IMR-90 (cell line): ENCODE measurements at regions not wholly inside any gene's neighbourhood (a gene's known extent, or its start where the extent isn't known, plus 50 kb on each side); places are given as distances from the start of the nearest gene placed in this dataset.

ENCODE experiments used
- ATAC-seq: fragments of 200-7000 bp; cut with Tn5 transposase; 2 replicates; pipeline ENCODE4 v1.9.1; 2020; ENCODE audit warnings: low read depth, mild to moderate bottlenecking, moderate library complexity
- BruUV-seq: library from RNA; stranded (reverse); fragments of 400-500 nt; replicated peaks from 2 replicates; lab custom pipeline; 2021; lab: Mats Ljungman, UMichigan
- CTCF ChIA-PET: fragments of 300-600 bp; formaldehyde crosslinking; extraction: SDS; loops from one replicate; lab custom pipeline; 2021; ENCODE audit warnings: antibody characterized with exemption; lab: Yijun Ruan, JAX
- POLR2A ChIA-PET: fragments of 300-600 bp; sonication (Branson Sonifier 250); formaldehyde crosslinking; loops from one replicate; lab custom pipeline; 2022; ENCODE audit warnings: antibody characterized with exemption; ENCODE audit not compliant: unreplicated experiment; lab: Charles Lee
- DNase-seq: peaks from one replicate; pipeline ENCODE4 v3.0.0; 2013
- H2AFZ ChIP-seq: replicated peaks from 2 replicates; pipeline ENCODE3; 2013; ENCODE audit warnings: low read length, mild to moderate bottlenecking; ENCODE audit not compliant: poor library complexity
- H2AK5ac ChIP-seq: 2 replicates; pipeline ENCODE4 v1.6.1; 2013; ENCODE audit warnings: low read depth, low read length, inconsistent platforms
- H2AK9ac ChIP-seq: replicated peaks from 2 replicates; pipeline ENCODE3; 2013; ENCODE audit warnings: mild to moderate bottlenecking, low read depth, low read length, moderate library complexity; ENCODE audit not compliant: poor library complexity
- H2BK120ac ChIP-seq: 2 replicates; pipeline ENCODE4 v1.6.1; 2013; ENCODE audit warnings: low read depth, low read length, inconsistent platforms
- H2BK15ac ChIP-seq: 3 replicates; pipeline ENCODE4 v1.6.1; 2013; ENCODE audit warnings: low read depth, low read length, inconsistent platforms
- H2BK20ac ChIP-seq: 2 replicates; pipeline ENCODE4 v1.6.1; 2013; ENCODE audit warnings: low read depth, mild to moderate bottlenecking, inconsistent platforms, low read length, moderate library complexity
- H2BK5ac ChIP-seq: 2 replicates; pipeline ENCODE4 v1.6.1; 2013; ENCODE audit warnings: mild to moderate bottlenecking, low read depth, low read length, inconsistent platforms; ENCODE audit not compliant: poor library complexity, severe bottlenecking
- H3K14ac ChIP-seq: replicated peaks from 2 replicates; pipeline ENCODE4 v1.6.1; 2013; ENCODE audit warnings: low read depth, low read length, inconsistent platforms
- H3K18ac ChIP-seq: 2 replicates; pipeline ENCODE4 v1.6.1; 2013; ENCODE audit warnings: low read depth, low read length, control low read depth
- H3K23ac ChIP-seq: 2 replicates; pipeline ENCODE4 v1.6.1; 2013; ENCODE audit warnings: low read depth, low read length, inconsistent platforms
- H3K27ac ChIP-seq: 2 replicates; pipeline ENCODE4 v1.5.1; 2013; ENCODE audit warnings: mild to moderate bottlenecking, control low read depth, low read length; ENCODE audit not compliant: insufficient read depth
- H3K27me3 ChIP-seq: 2 replicates; pipeline ENCODE4 v1.6.1; 2013; ENCODE audit warnings: low read length; ENCODE audit not compliant: control insufficient read depth, insufficient read depth
- H3K36me3 ChIP-seq: 2 replicates; pipeline ENCODE4 v1.6.1; 2013; ENCODE audit warnings: low read length, mixed read lengths; ENCODE audit not compliant: control insufficient read depth, insufficient read depth
- H3K4ac ChIP-seq: 2 replicates; pipeline ENCODE4 v1.6.1; 2013; ENCODE audit warnings: low read depth, low read length, inconsistent platforms
- H3K4me1 ChIP-seq: 2 replicates; pipeline ENCODE4 v1.6.1; 2013; ENCODE audit warnings: low read length, mixed read lengths; ENCODE audit not compliant: control insufficient read depth, insufficient read depth
- H3K4me2 ChIP-seq: 2 replicates; pipeline ENCODE4 v1.6.1; 2013; ENCODE audit warnings: low read depth, mild to moderate bottlenecking, control low read depth, low read length, moderate library complexity
- H3K4me3 ChIP-seq: 2 replicates; pipeline ENCODE4 v1.5.1; 2013; ENCODE audit warnings: low read depth, mild to moderate bottlenecking, control low read depth, low read length, moderate library complexity; ENCODE audit not compliant: insufficient read depth
- H3K56ac ChIP-seq: 2 replicates; pipeline ENCODE4 v1.6.1; 2013; ENCODE audit warnings: low read length, inconsistent platforms; ENCODE audit not compliant: insufficient read depth; ENCODE audit errors: extremely low read depth
- H3K79me1 ChIP-seq, 2 experiments: 2 replicates each; pipeline ENCODE4 v1.6.1; 2013; ENCODE audit warnings: low read length in 2 of 2, inconsistent platforms in 1 of 2, low read depth in 1 of 2
- H3K9ac ChIP-seq: 2 replicates; pipeline ENCODE4 v1.6.1; 2013; ENCODE audit warnings: low read depth, low read length, control low read depth
- H3K9me1 ChIP-seq: 2 replicates; pipeline ENCODE4 v1.6.1; 2013; ENCODE audit warnings: low read length, inconsistent platforms; ENCODE audit not compliant: insufficient read depth
- H3K9me3 ChIP-seq: 2 replicates; pipeline ENCODE4 v1.6.1; 2013; ENCODE audit warnings: low read length; ENCODE audit not compliant: control insufficient read depth, insufficient read depth
- H4K20me1 ChIP-seq: 2 replicates; pipeline ENCODE4 v1.6.1; 2013; ENCODE audit warnings: low read length, inconsistent platforms; ENCODE audit not compliant: insufficient read depth
- H4K5ac ChIP-seq: 2 replicates; pipeline ENCODE4 v1.6.1; 2013; ENCODE audit warnings: mild to moderate bottlenecking, low read depth, low read length, control low read depth
- H4K8ac ChIP-seq, 2 experiments: 2 replicates each; pipeline ENCODE4 v1.6.1; 2013; ENCODE audit warnings: low read depth in 2 of 2, low read length in 2 of 2, control low read depth in 1 of 2, inconsistent platforms in 1 of 2
- H4K91ac ChIP-seq: 2 replicates; pipeline ENCODE4 v1.6.1; 2013; ENCODE audit warnings: low read depth, low read length, inconsistent platforms; ENCODE audit not compliant: insufficient read depth
- BHLHE40 ChIP-seq: fragments of 150-350 bp; IDR thresholded peaks from 2 replicates; pipeline ENCODE4 v1.6.1; 2016; ENCODE audit warnings: mild to moderate bottlenecking, low read depth, low read length
- CHD1 ChIP-seq: IDR thresholded peaks from 2 replicates; pipeline ENCODE4 v1.6.1; 2012; ENCODE audit warnings: low read depth, low read length, improper control_type of control experiment
- CTCF ChIP-seq: conservative IDR thresholded peaks from 2 replicates; pipeline ENCODE4 v1.5.1; 2012; ENCODE audit warnings: mild to moderate bottlenecking, low read depth, low read length, improper control_type of control experiment
- FOS ChIP-seq: fragments of 150-350 bp; IDR thresholded peaks from 2 replicates; pipeline ENCODE4 v1.6.1; 2016; ENCODE audit warnings: low read depth, low read length
- MAFK ChIP-seq: IDR thresholded peaks from 2 replicates; pipeline ENCODE4 v1.6.1; 2012; ENCODE audit warnings: low read depth, low read length, improper control_type of control experiment
- MAZ ChIP-seq: IDR thresholded peaks from 2 replicates; pipeline ENCODE4 v1.6.1; 2012; ENCODE audit warnings: low read depth, mild to moderate bottlenecking, low read length, improper control_type of control experiment, moderate library complexity, borderline replicate concordance
- MXI1 ChIP-seq: IDR thresholded peaks from 2 replicates; pipeline ENCODE4 v1.6.1; 2012; ENCODE audit warnings: low read depth, mild to moderate bottlenecking, low read length, moderate library complexity, borderline replicate concordance
- NFE2L2 ChIP-seq: fragments of 150-350 bp; IDR thresholded peaks from 2 replicates; pipeline ENCODE4 v1.6.1; 2016; ENCODE audit warnings: low read depth, mild to moderate bottlenecking, low read length
- POLR2A ChIP-seq: IDR thresholded peaks from 2 replicates; pipeline ENCODE4 v1.6.1; 2012; ENCODE audit warnings: mild to moderate bottlenecking, low read depth, low read length
- RAD21 ChIP-seq: IDR thresholded peaks from 2 replicates; pipeline ENCODE4 v1.6.1; 2012; ENCODE audit warnings: low read length, improper control_type of control experiment
- RCOR1 ChIP-seq: IDR thresholded peaks from 2 replicates; pipeline ENCODE4 v1.6.1; 2012; ENCODE audit warnings: mild to moderate bottlenecking, low read length, improper control_type of control experiment; ENCODE audit not compliant: insufficient replicate concordance
- RFX5 ChIP-seq: IDR thresholded peaks from 2 replicates; pipeline ENCODE4 v1.8.0; 2012; ENCODE audit warnings: low read depth, mild to moderate bottlenecking, low read length, moderate library complexity
- SMC3 ChIP-seq: fragments of 150-350 bp; IDR thresholded peaks from 2 replicates; pipeline ENCODE4 v1.6.1; 2016; ENCODE audit warnings: low read depth, mild to moderate bottlenecking, antibody characterized with exemption, low read length, moderate library complexity
- WGBS, 2 experiments: methylation state at CpG; one replicate each; pipeline versions ENCODE4 v1.1.5 to v1.1.7; 2013; ENCODE audit warnings: missing lambda C conversion rate in 2 of 2; ENCODE audit not compliant: insufficient read length in 1 of 2; ENCODE audit errors: extremely low coverage in 2 of 2; 5-methylcytosine and 5-hydroxymethylcytosine counted together
- dilution Hi-C: fragments of 300-500 bp; cut with HindIII; formaldehyde crosslinking; loops from one replicate; pipeline ENCODE4 v1.14.3; 2018; ENCODE audit warnings: low sequenced_read_pairs; ENCODE audit not compliant: unreplicated experiment
- in situ Hi-C: fragments of 300-500 bp; cut with MboI; formaldehyde crosslinking; loops from 3 replicates; pipeline ENCODE4 v1.14.3; 2019; ENCODE audit warnings: low sequenced_read_pairs, inconsistent platforms, mixed read lengths
- intact Hi-C: fragments of 100-400 bp; cut with micrococcal nuclease; formaldehyde crosslinking; loops from 2 replicates; pipeline ENCODE4 v1.10.0; 2022
- TF ChIP-seq, protein P1 (sequence below): fragments of 150-350 bp; IDR thresholded peaks from 2 replicates; pipeline ENCODE4 v1.6.1; 2016; ENCODE audit warnings: low read depth, mild to moderate bottlenecking, low read length, moderate library complexity, borderline replicate concordance
- TF ChIP-seq, protein P2 (sequence below): fragments of 150-350 bp; IDR thresholded peaks from 2 replicates; pipeline ENCODE4 v1.6.1; 2017; ENCODE audit warnings: mild to moderate bottlenecking, antibody characterized with exemption, low read length, low read depth

DNA sequence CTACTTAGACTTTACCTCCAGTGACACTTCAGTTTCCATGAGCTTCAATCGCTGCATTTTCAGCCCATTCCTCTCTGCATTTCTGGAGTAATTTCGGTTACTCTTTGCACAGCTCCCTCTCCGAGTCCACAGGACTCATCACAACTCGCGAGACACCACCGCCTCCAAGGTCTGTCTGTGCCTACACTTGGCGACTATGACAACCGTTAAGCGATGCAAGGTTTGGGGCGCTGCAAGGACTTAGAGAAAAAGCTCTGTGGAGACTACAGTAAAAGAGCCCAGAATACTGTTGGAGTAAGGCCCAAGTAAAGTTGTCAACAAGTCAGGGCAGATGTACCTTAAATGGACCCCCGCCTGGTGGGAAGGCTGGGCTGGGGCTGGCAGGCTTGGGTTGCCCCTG lies 95.7 kb upstream of the RPS6KA2 start:
- peaks cover 23% of the 10 kb centered on the region for H3K27me3 ChIP-seq
- ATAC-seq (no peak), DNase-seq (no peak)
- no peaks in the 10 kb centered on the region for H3K9me1 ChIP-seq
- no peak overlapping the region for H3K4me2 ChIP-seq
- no peak overlapping the region for H3K4me3 ChIP-seq
- no peak overlapping the region for H3K14ac ChIP-seq
- whole genome bisulfite sequencing, 2 experiments, result 89% methylated on average over 5 of the region's 11 CpGs; no CpG with 5 or more reads in 1 of the 2 experiments
- H3K56ac ChIP-seq, result no peak overlapping the region
- H3K4ac ChIP-seq, result no peak overlapping the region
- H3K36me3 ChIP-seq, result no peaks in the 10 kb centered on the region
- H3K4me1 ChIP-seq, result no peaks in the 10 kb centered on the region
- no peak overlapping the region for H2AK5ac ChIP-seq
- no peak overlapping the region for H2AFZ ChIP-seq
- H3K79me1 ChIP-seq, result no peaks in the 10 kb centered on the region
- BruUV-seq, result no TSS peak
- no peaks in the 10 kb centered on the region for H4K20me1 ChIP-seq
- intact Hi-C loops, result no loop called here
- in situ Hi-C loops, result no loop called here
- H2BK5ac ChIP-seq, result no peak overlapping the region
- H2BK120ac ChIP-seq, result no peak overlapping the region
- H3K9me3 ChIP-seq, result no peaks in the 10 kb centered on the region
- TF ChIP-seq RAD21 (no peak), MXI1 (no peak), POLR2A (no peak), SMC3 (no peak), RFX5 (no peak), RCOR1 (no peak), MAZ (no peak), NFE2L2 (no peak), CHD1 (no peak), CTCF (no peak), MAFK (no peak), FOS (no peak), BHLHE40 (no peak)
- TF ChIP-seq, protein P1, sequence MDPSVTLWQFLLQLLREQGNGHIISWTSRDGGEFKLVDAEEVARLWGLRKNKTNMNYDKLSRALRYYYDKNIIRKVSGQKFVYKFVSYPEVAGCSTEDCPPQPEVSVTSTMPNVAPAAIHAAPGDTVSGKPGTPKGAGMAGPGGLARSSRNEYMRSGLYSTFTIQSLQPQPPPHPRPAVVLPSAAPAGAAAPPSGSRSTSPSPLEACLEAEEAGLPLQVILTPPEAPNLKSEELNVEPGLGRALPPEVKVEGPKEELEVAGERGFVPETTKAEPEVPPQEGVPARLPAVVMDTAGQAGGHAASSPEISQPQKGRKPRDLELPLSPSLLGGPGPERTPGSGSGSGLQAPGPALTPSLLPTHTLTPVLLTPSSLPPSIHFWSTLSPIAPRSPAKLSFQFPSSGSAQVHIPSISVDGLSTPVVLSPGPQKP, result no peak
- TF ChIP-seq, protein P2, sequence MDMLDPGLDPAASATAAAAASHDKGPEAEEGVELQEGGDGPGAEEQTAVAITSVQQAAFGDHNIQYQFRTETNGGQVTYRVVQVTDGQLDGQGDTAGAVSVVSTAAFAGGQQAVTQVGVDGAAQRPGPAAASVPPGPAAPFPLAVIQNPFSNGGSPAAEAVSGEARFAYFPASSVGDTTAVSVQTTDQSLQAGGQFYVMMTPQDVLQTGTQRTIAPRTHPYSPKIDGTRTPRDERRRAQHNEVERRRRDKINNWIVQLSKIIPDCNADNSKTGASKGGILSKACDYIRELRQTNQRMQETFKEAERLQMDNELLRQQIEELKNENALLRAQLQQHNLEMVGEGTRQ, result no peak
- CTCF ChIA-PET, result no interaction called here
- no peak overlapping the region for H3K18ac ChIP-seq
- H2BK15ac ChIP-seq, result no peak overlapping the region
- no peak overlapping the region for H3K27ac ChIP-seq
- H2BK20ac ChIP-seq, result no peak overlapping the region
- no peak overlapping the region for H4K5ac ChIP-seq
- no peak overlapping the region for H4K8ac ChIP-seq
- H2AK9ac ChIP-seq, result no peak overlapping the region
- H4K91ac ChIP-seq, result no peak overlapping the region
- no peak overlapping the region for H3K9ac ChIP-seq
- POLR2A ChIA-PET, result no interaction called here
- dilution Hi-C loops, result no loop called here
- no peak overlapping the region for H3K23ac ChIP-seq
